GM18867 (cell line): ENCODE measurements at regions not wholly inside any gene's neighbourhood (a gene's known extent, or its start where the extent isn't known, plus 50 kb on each side); places are given as distances from the start of the nearest gene placed in this dataset.

Source experiments
- ATAC-seq: cut with Tn5 transposase; IDR thresholded peaks from one replicate; pipeline ENCODE4 v1.9.1; 2021; ENCODE audit warnings: mild to moderate bottlenecking, moderate library complexity; ENCODE audit not compliant: unreplicated experiment

- ATAC-seq: no peak
These were observed 512.1 kb upstream of the LRATD1 start for GRCh38 chr2:14120376-14120775.

DNA sequence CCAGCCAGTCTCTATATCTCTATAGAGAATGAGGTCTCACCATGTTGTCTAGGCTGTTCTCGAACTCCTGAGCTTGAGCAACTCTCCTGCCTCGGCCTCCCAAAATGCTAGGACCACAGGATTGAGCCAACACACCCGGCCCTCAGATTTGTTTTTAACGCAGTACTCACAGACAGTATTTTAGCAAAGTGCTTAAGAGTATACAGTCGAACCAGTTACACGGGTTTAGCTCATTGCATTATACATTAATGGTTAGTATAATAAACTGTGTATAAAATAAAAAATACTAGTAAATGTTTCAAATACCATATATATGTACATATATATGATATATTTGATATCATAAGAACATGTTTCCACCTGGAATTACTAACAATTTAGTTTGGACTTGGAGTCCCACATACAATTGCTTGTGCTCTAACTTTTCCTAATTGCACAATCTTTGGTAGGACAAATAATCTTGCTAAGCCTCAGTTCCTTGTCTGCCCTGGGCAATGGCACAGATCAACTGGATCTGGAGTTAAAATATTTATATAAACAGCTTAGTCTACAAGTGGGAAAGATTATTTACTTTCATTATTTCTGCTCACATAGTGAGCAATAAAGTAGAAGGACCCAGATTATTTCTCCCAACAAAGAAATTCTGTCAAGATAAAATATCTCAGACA is 508.9 kb upstream of the LRATD1 start:
- no peak for ATAC-seq

DNA sequence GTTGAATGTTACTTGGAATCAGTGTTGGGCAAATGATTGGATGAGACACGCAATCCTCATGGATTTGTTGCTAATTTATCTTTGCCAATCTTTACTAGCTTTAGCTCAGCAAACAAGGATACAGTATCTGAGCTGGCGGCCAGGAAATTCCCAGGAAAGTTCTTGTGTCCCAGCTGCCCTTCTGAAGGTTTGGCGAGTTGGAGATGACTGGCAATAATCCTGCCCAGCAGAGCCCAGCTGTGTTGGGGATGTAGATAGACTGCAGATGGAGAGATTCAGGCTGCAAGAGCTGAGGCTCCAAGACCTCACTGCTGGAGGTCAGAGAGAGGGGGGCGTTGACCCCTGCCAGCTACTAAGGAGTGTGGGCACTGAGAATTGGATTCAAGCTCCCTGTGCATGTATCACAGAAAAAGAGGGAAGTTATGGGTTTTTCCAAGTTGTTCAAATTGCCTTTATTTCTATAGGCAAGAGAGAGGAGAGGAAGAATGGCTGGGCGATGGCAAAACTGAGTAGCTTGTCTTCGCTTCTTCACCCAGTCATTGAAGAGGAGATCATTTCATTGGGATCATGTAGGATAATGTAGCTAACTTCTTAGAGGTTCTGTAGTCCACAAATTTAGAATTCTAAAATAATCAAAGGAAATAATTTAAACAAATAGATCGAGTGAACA is 506.8 kb upstream of the LRATD1 start:
- no peak for ATAC-seq

DNA sequence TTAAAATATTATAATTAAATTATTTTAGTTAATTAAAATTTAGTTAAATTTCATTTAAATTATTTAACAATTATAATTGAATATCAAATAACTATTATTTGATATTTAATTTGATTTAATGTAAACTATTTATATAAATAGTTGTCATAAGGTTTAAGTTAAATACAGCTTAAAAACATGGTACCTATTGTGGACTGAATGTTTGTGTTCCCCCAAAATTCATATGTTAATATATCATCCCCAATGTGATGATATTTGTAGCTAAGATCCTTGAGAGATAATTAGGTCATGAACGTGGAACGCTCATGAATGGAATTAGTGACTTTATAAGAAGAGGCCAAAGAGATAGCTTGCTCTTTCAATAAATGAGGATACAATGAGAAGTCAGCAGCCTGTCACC is 505.7 kb upstream of the LRATD1 start:
- ATAC-seq: no peak

DNA sequence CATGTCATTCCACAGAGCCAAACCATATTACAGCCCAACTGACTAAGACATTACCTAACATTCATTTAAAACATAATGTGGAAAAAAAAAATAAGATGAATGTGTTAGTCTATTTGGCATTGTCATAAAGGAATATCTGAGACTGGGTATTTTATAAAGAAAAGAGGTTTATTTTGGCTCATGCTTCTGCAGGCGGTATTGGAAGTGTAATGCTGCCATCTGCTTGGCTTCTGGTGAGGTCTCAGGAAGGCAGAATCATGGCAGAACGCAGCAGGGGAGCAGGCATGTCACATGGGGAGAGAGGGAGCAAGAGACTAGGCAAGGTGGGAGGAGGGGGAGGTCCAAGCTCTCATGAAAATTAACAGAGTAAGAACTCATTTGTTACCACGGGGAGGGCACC is 504.8 kb upstream of the LRATD1 start:
- ATAC-seq: no peak

DNA sequence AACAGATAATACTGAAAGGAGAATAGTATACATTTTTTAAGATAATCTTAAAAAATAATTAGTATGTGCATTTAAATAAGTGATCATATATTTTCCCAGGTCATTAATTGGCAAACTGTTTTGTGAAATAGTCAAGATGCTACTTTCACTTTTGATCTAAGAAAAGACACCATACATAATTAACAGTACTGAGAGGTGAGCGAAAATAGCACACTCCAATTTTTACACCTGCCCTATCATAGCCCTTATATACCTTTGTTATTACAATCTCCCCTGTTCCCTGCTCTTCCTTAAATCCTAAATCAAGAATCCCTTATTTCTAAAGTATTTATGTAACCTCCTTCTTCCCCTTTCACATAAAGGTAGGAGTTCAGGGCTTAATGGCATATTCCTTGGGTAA is 500.1 kb upstream of the LRATD1 start:
- ATAC-seq: no peak

GRCh38 chr2:14134771-14135170 is 497.7 kb upstream of the LRATD1 start:
- no peak for ATAC-seq

DNA sequence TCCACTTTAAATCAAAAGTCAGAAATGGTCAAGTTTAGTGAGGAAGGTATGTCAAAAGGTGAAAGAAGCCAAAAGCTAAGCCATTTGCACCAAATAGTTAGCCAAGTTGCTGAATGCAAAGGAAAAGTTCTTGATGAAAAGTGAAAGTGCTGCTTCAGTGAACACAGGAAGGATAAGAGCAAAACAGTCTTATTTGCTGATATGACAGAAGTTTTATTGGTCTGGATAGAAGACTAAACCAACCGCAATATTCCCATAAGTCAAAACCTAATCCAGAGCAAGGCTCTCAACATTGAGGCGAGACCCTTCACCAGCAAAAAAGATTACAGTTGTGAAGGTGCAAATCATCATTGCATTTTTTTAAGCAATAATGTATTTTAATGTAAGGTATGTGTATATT is 496.5 kb upstream of the LRATD1 start:
- ATAC-seq: no peak

DNA sequence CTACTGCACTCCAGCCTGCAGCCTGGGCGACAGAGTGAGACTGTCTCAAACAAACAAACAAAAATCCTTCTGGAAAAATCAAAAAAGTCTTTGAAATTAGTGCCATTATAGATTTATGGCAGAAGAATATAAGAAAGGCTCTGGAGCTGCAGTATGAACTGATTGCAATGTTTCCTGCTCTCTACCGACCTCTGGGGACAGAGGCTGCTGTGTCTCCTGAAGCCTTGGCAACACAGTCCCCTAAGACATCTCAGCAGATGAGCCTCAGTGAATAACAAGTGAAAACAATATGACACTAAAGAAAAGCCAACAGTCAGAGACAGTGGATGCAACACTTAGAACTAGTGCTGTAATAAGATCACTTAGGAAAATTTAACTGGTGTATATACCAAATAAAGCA is 494.9 kb upstream of the LRATD1 start:
- ATAC-seq: no peak

- ATAC-seq: no peak
These were observed 492.4 kb upstream of the LRATD1 start for GRCh38 chr2:14140009-14140550.

DNA sequence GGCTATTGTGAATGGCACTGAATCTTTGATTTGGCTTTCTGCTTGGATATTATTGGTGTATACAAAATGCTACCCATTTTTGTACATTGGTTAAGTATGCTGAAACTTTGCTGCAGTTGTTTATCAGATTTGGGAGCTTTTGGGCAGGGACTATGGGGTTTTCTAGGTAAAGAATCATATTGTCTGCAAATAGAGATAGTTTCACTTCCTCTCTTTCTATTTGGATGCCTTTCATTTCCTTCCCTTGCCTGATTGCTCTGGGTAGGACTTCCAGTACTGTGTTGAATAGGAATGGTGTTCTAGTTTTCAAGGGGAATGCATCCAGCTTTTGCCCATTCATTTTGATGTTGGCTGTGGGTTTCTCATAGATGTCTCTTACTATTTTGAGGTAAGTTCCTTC is 489.1 kb upstream of the LRATD1 start:
- no peak for ATAC-seq

- no peak for ATAC-seq
These were observed 484.3 kb upstream of the LRATD1 start for GRCh38 chr2:14148216-14148615.

DNA sequence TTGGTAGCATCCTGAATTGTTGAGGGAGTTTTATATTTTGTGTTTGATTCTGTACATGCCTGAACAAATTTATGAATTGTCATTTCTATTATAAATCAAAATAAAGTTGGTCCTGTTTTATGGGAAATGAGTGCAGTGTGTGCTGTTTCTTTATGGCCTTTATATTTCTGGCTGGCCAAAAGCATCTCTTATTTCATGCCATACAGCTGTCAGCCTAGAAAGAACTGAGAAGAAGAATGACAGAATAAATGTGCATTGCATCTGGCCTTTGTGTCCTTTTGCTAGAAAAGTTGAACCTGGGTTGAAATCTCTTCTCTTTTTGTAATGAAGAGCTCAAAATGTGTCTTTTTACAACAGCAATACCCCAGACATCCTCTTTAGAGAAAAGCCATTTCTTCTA is 474.7 kb upstream of the LRATD1 start:
- no peak for ATAC-seq

GRCh38 chr2:14180333-14180732 is 452.2 kb upstream of the LRATD1 start:
- ATAC-seq: no peak

DNA sequence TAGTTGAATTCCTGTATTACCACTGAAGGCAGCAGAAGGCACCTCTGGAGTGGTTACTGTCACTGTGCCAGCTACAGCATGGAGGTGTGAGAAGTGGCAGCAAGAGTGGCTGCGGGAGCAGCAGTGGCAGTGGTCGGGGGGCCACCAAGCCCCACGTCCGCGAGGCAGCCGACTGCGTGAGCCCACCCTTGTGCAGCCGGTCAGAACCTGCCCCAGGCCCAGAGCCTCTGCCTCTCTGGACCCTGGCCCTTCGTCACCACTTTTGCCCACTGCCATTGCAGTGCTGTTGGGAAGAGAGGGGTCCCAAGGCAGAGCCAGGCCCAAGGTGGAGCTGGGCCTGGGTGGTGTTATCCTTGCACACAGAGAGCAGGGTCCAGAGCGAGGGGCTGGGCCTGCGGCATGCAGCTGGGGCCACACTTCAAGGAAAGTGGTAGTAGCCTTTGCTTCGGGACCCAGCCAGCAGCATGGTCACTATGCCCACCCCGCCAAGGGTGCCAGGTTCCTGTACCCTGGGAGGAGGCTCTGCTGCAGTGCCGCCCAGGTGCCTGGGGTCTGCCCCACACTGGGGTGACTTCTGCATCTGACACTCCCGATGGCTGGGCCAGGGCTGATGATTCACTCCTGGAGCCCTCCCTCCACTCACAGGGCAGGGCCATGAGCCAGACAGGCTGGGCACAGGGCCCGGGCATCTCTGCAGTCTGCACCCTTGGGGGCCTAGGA is 450.1 kb upstream of the LRATD1 start:
- no peak for ATAC-seq

DNA sequence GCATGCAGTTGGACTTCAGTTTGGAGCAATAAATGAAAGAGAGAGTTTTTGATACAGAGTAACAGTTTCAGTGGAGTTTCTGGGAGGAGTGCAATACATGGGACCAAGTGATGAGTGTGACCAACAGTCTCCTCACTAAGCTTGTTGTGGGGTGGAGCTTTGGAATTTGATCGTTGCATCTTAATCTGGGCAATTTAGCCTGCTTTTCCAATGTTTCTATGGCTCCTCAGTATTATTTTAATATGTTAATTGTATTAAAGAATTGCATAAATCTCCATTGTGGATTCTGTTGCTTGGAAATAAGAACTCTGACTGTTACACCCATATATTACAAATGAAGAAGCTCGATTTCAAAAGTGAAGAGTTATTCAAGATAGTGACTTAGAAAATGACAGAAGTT is 446.6 kb upstream of the LRATD1 start:
- no peak for ATAC-seq

- no peak for ATAC-seq
These were observed 444.1 kb upstream of the LRATD1 start for GRCh38 chr2:14188446-14188845.

- ATAC-seq: no peak
These were observed 442.6 kb upstream of the LRATD1 start for GRCh38 chr2:14189929-14190328.

- ATAC-seq: no peak
These were observed 438.3 kb upstream of the LRATD1 start for GRCh38 chr2:14194233-14194632.

GRCh38 chr2:14197293-14197692 is 435.2 kb upstream of the LRATD1 start:
- ATAC-seq: no peak

- ATAC-seq: no peak
These were observed 433.5 kb upstream of the LRATD1 start for GRCh38 chr2:14199040-14199439.

DNA sequence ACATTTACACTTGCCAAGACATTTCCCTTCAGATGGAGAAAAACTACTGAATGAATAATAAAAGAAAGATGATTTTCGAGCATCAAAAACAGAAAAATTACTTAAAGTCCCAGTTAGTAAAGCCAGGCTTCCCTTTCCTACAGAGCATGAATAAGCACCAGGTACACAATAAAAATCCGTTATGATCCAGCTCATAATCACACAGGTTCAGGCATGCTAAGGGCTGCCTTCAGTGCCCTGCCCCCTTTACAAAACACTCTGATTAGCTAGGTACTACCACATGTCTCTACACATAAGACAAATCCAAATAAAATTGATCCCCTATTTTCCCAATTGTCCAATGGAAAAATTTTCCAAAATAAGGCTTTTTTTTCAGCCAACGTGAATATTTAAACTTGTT is 413.2 kb upstream of the LRATD1 start:
- ATAC-seq: no peak
